ENCODE measurements at regions not wholly inside any gene's neighbourhood (a gene's known extent, or its start where the extent isn't known, plus 50 kb on each side); places are given as distances from the start of the nearest gene placed in this dataset.

DNA sequence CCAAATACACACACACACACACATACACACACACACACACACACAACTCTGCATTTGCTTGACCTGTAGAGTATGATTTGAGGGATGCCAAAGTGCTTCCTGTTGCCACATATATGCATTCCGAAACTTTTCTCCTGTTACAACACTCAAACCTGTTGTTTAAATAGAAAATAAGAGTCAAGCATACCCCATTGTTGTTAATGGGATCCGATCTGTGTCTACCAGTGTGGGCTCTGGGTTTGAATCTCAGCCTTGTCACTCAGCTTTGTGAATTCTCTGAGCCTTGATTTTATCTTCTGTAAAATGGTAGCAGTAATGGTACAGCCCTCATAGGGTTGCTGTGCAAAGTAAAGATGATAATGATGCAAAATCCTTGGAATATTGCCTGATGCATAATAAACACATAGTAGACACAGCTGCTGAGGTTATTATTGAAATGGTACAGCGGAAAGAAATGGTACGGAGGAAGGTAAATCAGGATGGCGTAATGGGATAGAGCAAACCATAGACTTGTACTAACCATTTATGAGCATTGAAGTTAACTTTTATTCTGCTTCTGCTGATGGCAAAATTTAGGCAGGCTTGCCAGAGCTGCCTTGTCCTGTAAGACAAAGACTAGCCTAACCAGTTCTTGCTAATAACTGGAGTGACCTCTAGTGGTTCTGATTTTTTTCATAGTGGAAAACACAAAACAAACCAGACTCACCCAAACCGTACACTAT, 113.5 kb upstream of the PHACTR1 start:
- ATAC-seq (ENCODE audit: low read depth) (no peak), DNase-seq (no peak)
- Histone ChIP-seq H3K9ac (ENCODE audit: low read length) (no peak overlapping the region), H3K4me2 (replicated peaks; ENCODE audit: low read depth, low read length, poor library complexity, severe bottlenecking) (no peak overlapping the region), H3K79me2 (ENCODE audit: control insufficient read depth, insufficient read depth, low read length) (no peaks in the 10 kb centered on the region), H3K4me1 (ENCODE audit: control insufficient read depth in 2 of 2, insufficient read depth in 2 of 2, low read length in 2 of 2) (peaks cover 12 to 18% of the 10 kb centered on the region in 2 donors), H4K20me1 (ENCODE audit: control insufficient read depth, insufficient read depth, low read length, poor library complexity, severe bottlenecking) (no peaks in the 10 kb centered on the region), H2AFZ (ENCODE audit: insufficient read depth, low read depth, low read length, poor library complexity, severe bottlenecking) (no peak overlapping the region), H3K36me3 (replicated peaks in 1 of 2; ENCODE audit: control extremely low read depth in 1 of 2, control insufficient read depth in 1 of 2, extremely low read depth in 1 of 2, insufficient read depth in 2 of 2, low read length in 1 of 2) (no peaks in the 10 kb centered on the region), H3K27me3 (replicated peaks in 1 of 4; ENCODE audit: control extremely low read depth in 1 of 4, control insufficient read depth in 3 of 4, insufficient read depth in 4 of 4, low read length in 3 of 4) (peaks cover 0 to 6% (median 2%) of the 10 kb centered on the region in 4 experiments), H3K9me3 (ENCODE audit: control extremely low read depth in 1 of 3, control insufficient read depth in 2 of 3, insufficient read depth in 1 of 3, low read length in 2 of 3) (no peaks in the 10 kb centered on the region), H3K4me3 (ENCODE audit: control extremely low read depth in 1 of 5, extremely low read depth in 1 of 5, insufficient read depth in 1 of 5, low read depth in 2 of 5, low read length in 4 of 5) (no peak overlapping the region), H3K27ac (ENCODE audit: low read length in 2 of 2) (no peak overlapping the region)
- H3K4me3 Mint-ChIP-seq: no peak overlapping the region
- intact Hi-C loops (cut with micrococcal nuclease): loop anchor here (5.0 to 10.0 kb wide), 4 partner anchors 238 to 778 kb away; partner anchors contain the start of gene EDN1
- no peak overlapping the region for H3K27ac Mint-ChIP-seq
- WGBS (ENCODE audit: insufficient coverage): no CpG with 5 or more reads among the region's 6 CpGs
- H3K9me3 Mint-ChIP-seq (ENCODE audit: insufficient read depth): no peaks in the 10 kb centered on the region
- POLR2A ChIA-PET: no interaction called here
- CTCF ChIA-PET: interaction anchor here (0.7 to 3.4 kb wide), 7 partner anchors 10 to 952 kb away, joined by 3 to 16 read pairs (median 3); partner anchors contain the start of gene EDN1
- H3K27me3 Mint-ChIP-seq: peaks cover 7% of the 10 kb centered on the region
- H3K4me1 Mint-ChIP-seq: peaks cover 28% of the 10 kb centered on the region
- TF ChIP-seq EZH2 (IDR thresholded peaks at IDR 0.05; ENCODE audit: borderline replicate concordance, insufficient read depth, low read depth, low read length, poor library complexity, severe bottlenecking): no peak
- TF ChIP-seq, protein P1, sequence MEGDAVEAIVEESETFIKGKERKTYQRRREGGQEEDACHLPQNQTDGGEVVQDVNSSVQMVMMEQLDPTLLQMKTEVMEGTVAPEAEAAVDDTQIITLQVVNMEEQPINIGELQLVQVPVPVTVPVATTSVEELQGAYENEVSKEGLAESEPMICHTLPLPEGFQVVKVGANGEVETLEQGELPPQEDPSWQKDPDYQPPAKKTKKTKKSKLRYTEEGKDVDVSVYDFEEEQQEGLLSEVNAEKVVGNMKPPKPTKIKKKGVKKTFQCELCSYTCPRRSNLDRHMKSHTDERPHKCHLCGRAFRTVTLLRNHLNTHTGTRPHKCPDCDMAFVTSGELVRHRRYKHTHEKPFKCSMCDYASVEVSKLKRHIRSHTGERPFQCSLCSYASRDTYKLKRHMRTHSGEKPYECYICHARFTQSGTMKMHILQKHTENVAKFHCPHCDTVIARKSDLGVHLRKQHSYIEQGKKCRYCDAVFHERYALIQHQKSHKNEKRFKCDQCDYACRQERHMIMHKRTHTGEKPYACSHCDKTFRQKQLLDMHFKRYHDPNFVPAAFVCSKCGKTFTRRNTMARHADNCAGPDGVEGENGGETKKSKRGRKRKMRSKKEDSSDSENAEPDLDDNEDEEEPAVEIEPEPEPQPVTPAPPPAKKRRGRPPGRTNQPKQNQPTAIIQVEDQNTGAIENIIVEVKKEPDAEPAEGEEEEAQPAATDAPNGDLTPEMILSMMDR (IDR thresholded peaks at IDR 0.05): peak; percentile 22

GRCh38 chr6:12603673-12604049, 112.9 kb upstream of the PHACTR1 start:
- ATAC-seq (ENCODE audit: low read depth) (no peak), DNase-seq (no peak)
- Mint-ChIP-seq H3K4me1 (peaks cover 33% of the 10 kb centered on the region), H3K27ac (no peak overlapping the region), H3K27me3 (peaks cover 7% of the 10 kb centered on the region), H3K4me3 (no peak overlapping the region), H3K9me3 (ENCODE audit: insufficient read depth) (no peaks in the 10 kb centered on the region)
- intact Hi-C loops (cut with micrococcal nuclease): loop anchor here (5.0 to 10.0 kb wide), 4 partner anchors 239 to 779 kb away; partner anchors contain the start of gene EDN1
- Histone ChIP-seq H4K20me1 (ENCODE audit: control insufficient read depth, insufficient read depth, low read length, poor library complexity, severe bottlenecking) (no peaks in the 10 kb centered on the region), H3K4me3 (ENCODE audit: control extremely low read depth in 1 of 5, extremely low read depth in 1 of 5, insufficient read depth in 1 of 5, low read depth in 2 of 5, low read length in 4 of 5) (no peak overlapping the region), H3K4me1 (ENCODE audit: control insufficient read depth in 2 of 2, insufficient read depth in 2 of 2, low read length in 2 of 2) (peaks cover 12 to 20% of the 10 kb centered on the region in 2 donors), H3K9ac (ENCODE audit: low read length) (no peak overlapping the region), H3K36me3 (replicated peaks in 1 of 2; ENCODE audit: control extremely low read depth in 1 of 2, control insufficient read depth in 1 of 2, extremely low read depth in 1 of 2, insufficient read depth in 2 of 2, low read length in 1 of 2) (no peaks in the 10 kb centered on the region), H3K27me3 (replicated peaks in 1 of 4; ENCODE audit: control extremely low read depth in 1 of 4, control insufficient read depth in 3 of 4, insufficient read depth in 4 of 4, low read length in 3 of 4) (peaks cover 0 to 6% (median 2%) of the 10 kb centered on the region in 4 experiments), H2AFZ (ENCODE audit: insufficient read depth, low read depth, low read length, poor library complexity, severe bottlenecking) (no peak overlapping the region), H3K27ac (ENCODE audit: low read length in 2 of 2) (no peak overlapping the region), H3K4me2 (replicated peaks; ENCODE audit: low read depth, low read length, poor library complexity, severe bottlenecking) (no peak overlapping the region), H3K79me2 (ENCODE audit: control insufficient read depth, insufficient read depth, low read length) (no peaks in the 10 kb centered on the region), H3K9me3 (ENCODE audit: control extremely low read depth in 1 of 3, control insufficient read depth in 2 of 3, insufficient read depth in 1 of 3, low read length in 2 of 3) (no peaks in the 10 kb centered on the region)
- TF ChIP-seq EZH2 (IDR thresholded peaks at IDR 0.05; ENCODE audit: borderline replicate concordance, insufficient read depth, low read depth, low read length, poor library complexity, severe bottlenecking): no peak
- TF ChIP-seq, protein P1 (IDR thresholded peaks at IDR 0.05): peak; percentile 4
- ChIA-PET CTCF (interaction anchor here (0.7 to 3.4 kb wide), 7 partner anchors 10 to 953 kb away, joined by 3 to 16 read pairs (median 3); partner anchors contain the start of gene EDN1), POLR2A (no interaction called here)
- WGBS (ENCODE audit: insufficient coverage): no CpG with 5 or more reads among the region's 3 CpGs
